MM.1S (cell line): ENCODE measurements at regions not wholly inside any gene's neighbourhood (a gene's known extent, or its start where the extent isn't known, plus 50 kb on each side); places are given as distances from the start of the nearest gene placed in this dataset.

Source experiments
- DNase-seq: peaks from one replicate; pipeline ENCODE4 v3.0.0-alpha.2; 2015
- H2AFZ ChIP-seq: fragments of 300-600 bp; sonication (generic); 2 replicates; pipeline ENCODE4 v1.6.0; 2016; ENCODE audit warnings: antibody characterized with exemption, low read length
- H3F3A ChIP-seq: fragments of 300-600 bp; sonication (generic); 2 replicates; pipeline ENCODE4 v1.6.1; 2016; ENCODE audit warnings: mild to moderate bottlenecking, antibody characterized with exemption, low read length, moderate library complexity, mixed read lengths; ENCODE audit not compliant: insufficient read depth
- H3K27ac ChIP-seq: fragments of 300-600 bp; sonication (generic); 2 replicates; pipeline ENCODE4 v1.5.1; 2016; ENCODE audit warnings: mild to moderate bottlenecking, low read length
- H3K27me3 ChIP-seq: fragments of 300-600 bp; sonication (generic); replicated peaks from 2 replicates; pipeline ENCODE4 v1.6.0; 2016; ENCODE audit warnings: low read length; ENCODE audit not compliant: insufficient read depth
- H3K36me3 ChIP-seq: fragments of 300-600 bp; sonication (generic); replicated peaks from 2 replicates; pipeline ENCODE4 v1.6.1; 2016; ENCODE audit warnings: mild to moderate bottlenecking, low read length, mixed read lengths; ENCODE audit not compliant: insufficient read depth
- H3K4me1 ChIP-seq: fragments of 300-600 bp; sonication (generic); 2 replicates; pipeline ENCODE4 v1.6.1; 2016; ENCODE audit warnings: low read length, mixed read lengths
- H3K4me2 ChIP-seq: fragments of 300-600 bp; sonication (generic); 2 replicates; pipeline ENCODE4 v1.6.0; 2016; ENCODE audit warnings: low read depth, low read length
- H3K4me3 ChIP-seq: fragments of 300-600 bp; sonication (generic); 2 replicates; pipeline ENCODE4 v1.5.1; 2016; ENCODE audit warnings: low read length, mixed read lengths
- H3K79me2 ChIP-seq: fragments of 300-600 bp; sonication (generic); 2 replicates; pipeline ENCODE4 v1.6.1; 2016; ENCODE audit warnings: mixed run types, low read length, mixed read lengths
- H3K9ac ChIP-seq: fragments of 300-600 bp; sonication (generic); 2 replicates; pipeline ENCODE4 v1.6.1; 2016; ENCODE audit warnings: low read length, mixed read lengths
- H3K9me2 ChIP-seq: fragments of 300-600 bp; sonication (generic); replicated peaks from 2 replicates; pipeline ENCODE4 v1.6.1; 2016; ENCODE audit warnings: mild to moderate bottlenecking, low read length, mixed read lengths; ENCODE audit not compliant: insufficient read depth
- H3K9me3 ChIP-seq: fragments of 300-600 bp; sonication (generic); replicated peaks from 2 replicates; pipeline ENCODE4 v1.6.1; 2016; ENCODE audit warnings: mild to moderate bottlenecking, low read length, mixed read lengths; ENCODE audit not compliant: insufficient read depth
- H4K20me1 ChIP-seq: fragments of 300-600 bp; sonication (generic); 2 replicates; pipeline ENCODE4 v1.6.1; 2016; ENCODE audit warnings: mild to moderate bottlenecking, low read length, moderate library complexity, mixed read lengths; ENCODE audit not compliant: insufficient read depth
- EZH2 ChIP-seq: fragments of 300-600 bp; sonication (generic); optimal IDR thresholded peaks from 2 replicates; pipeline ENCODE3; 2017; ENCODE audit warnings: low read depth, mild to moderate bottlenecking, antibody characterized with exemption, low read length, mixed read lengths
- EZH2phosphoT487 ChIP-seq: fragments of 300-600 bp; sonication (generic); IDR thresholded peaks from 2 replicates; pipeline ENCODE4 v1.6.1; 2018; ENCODE audit warnings: antibody characterized with exemption, low read length
- TF ChIP-seq, protein P1 (sequence below): fragments of 300-600 bp; sonication (generic); IDR thresholded peaks from 2 replicates; pipeline ENCODE4 v1.5.1; 2016; ENCODE audit warnings: antibody characterized with exemption, low read length, mixed read lengths

DNA sequence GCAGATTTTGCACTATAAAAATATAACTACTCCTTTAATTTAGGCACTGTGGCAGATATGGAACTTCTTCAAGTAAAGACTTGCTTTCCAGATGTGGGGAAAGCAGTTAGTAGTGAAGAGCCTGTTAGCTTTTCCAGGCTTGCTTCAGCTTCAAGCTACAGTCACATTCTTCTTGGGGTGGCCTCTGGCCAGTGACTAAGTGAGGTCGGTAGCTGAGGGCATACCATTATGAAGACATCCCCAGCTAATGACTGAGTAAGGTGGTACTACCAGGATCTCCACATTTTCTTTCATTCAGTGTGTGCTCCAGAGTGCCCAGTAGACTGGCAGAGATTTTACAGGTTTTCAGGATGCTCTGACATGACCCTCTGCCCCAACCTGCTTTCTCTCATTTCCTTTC, 167.1 kb upstream of the KIF2B start:
- no peak overlapping the region for H3K27ac ChIP-seq
- no peak overlapping the region for H2AFZ ChIP-seq
- no peaks in the 10 kb centered on the region for H3K27me3 ChIP-seq
- no peak overlapping the region for H3K4me3 ChIP-seq
- TF ChIP-seq, protein P1, sequence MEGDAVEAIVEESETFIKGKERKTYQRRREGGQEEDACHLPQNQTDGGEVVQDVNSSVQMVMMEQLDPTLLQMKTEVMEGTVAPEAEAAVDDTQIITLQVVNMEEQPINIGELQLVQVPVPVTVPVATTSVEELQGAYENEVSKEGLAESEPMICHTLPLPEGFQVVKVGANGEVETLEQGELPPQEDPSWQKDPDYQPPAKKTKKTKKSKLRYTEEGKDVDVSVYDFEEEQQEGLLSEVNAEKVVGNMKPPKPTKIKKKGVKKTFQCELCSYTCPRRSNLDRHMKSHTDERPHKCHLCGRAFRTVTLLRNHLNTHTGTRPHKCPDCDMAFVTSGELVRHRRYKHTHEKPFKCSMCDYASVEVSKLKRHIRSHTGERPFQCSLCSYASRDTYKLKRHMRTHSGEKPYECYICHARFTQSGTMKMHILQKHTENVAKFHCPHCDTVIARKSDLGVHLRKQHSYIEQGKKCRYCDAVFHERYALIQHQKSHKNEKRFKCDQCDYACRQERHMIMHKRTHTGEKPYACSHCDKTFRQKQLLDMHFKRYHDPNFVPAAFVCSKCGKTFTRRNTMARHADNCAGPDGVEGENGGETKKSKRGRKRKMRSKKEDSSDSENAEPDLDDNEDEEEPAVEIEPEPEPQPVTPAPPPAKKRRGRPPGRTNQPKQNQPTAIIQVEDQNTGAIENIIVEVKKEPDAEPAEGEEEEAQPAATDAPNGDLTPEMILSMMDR = no peak
- no peak for TF ChIP-seq EZH2
- no peak overlapping the region for H3K9ac ChIP-seq
- DNase-seq = no peak
- H3K36me3 ChIP-seq = no peaks in the 10 kb centered on the region
- no peak overlapping the region for H3K4me2 ChIP-seq
- H3K79me2 ChIP-seq = no peaks in the 10 kb centered on the region
- no peaks in the 10 kb centered on the region for H4K20me1 ChIP-seq
- H3K9me2 ChIP-seq = no peaks in the 10 kb centered on the region
- no peaks in the 10 kb centered on the region for H3F3A ChIP-seq
- H3K4me1 ChIP-seq = no peaks in the 10 kb centered on the region
- H3K9me3 ChIP-seq = no peaks in the 10 kb centered on the region

DNA sequence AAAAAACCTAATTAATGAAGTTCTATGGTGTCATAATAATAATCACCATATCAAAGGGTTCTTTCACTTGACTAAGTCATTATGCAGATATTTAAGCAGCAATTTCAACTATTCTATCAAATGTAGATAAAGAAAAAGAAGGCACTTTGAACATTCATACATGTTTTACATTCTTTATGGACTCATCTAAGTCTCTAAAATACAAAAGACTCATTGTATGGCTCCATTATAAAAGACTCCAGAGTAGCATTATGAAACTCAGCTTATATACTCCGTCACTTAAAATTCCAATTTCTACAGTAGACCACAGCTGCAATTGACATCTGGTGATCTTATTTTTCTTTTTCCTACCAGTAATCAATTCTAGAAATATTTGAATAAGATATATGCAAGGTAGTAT, 173.5 kb upstream of the KIF2B start:
- H3K79me2 ChIP-seq = no peaks in the 10 kb centered on the region
- H4K20me1 ChIP-seq = no peaks in the 10 kb centered on the region
- H3K36me3 ChIP-seq = no peaks in the 10 kb centered on the region
- no peak overlapping the region for H2AFZ ChIP-seq
- H3K9me3 ChIP-seq = no peaks in the 10 kb centered on the region
- no peak overlapping the region for H3K27ac ChIP-seq
- no peaks in the 10 kb centered on the region for H3F3A ChIP-seq
- no peak overlapping the region for H3K9ac ChIP-seq
- no peak overlapping the region for H3K4me2 ChIP-seq
- H3K4me3 ChIP-seq = no peak overlapping the region
- no peaks in the 10 kb centered on the region for H3K27me3 ChIP-seq
- no peak for TF ChIP-seq EZH2phosphoT487
- TF ChIP-seq EZH2 = no peak
- TF ChIP-seq, protein P1 = no peak
- no peak for DNase-seq
- no peaks in the 10 kb centered on the region for H3K9me2 ChIP-seq
- no peaks in the 10 kb centered on the region for H3K4me1 ChIP-seq

DNA sequence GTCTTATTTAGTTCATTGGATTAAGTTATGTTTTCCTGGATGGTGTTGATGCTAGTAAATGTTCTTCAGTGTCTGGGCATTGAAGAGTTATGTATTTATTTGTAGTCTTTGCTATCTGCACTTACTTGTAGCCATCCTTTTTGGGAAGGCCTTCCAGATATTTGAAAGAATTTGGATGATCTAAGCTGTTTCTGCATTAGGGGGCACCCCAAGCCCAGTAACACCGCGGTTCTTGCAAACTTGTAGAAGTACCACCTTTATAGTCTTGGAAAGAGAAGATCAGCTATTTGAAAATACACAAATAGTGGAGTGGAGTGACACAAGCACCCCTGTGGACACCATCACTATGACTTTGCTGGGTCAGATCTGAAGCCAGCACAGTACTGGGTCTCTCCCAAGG, 175.9 kb upstream of the KIF2B start:
- H3K27ac ChIP-seq = no peak overlapping the region
- no peaks in the 10 kb centered on the region for H3K9me3 ChIP-seq
- no peak overlapping the region for H3K4me2 ChIP-seq
- DNase-seq = no peak
- H4K20me1 ChIP-seq = no peaks in the 10 kb centered on the region
- no peaks in the 10 kb centered on the region for H3K9me2 ChIP-seq
- H3K4me1 ChIP-seq = no peaks in the 10 kb centered on the region
- no peaks in the 10 kb centered on the region for H3K36me3 ChIP-seq
- H3K27me3 ChIP-seq = no peaks in the 10 kb centered on the region
- H3K9ac ChIP-seq = no peak overlapping the region
- H2AFZ ChIP-seq = no peak overlapping the region
- TF ChIP-seq EZH2 (no peak), EZH2phosphoT487 (no peak)
- TF ChIP-seq, protein P1 = no peak
- H3F3A ChIP-seq = no peaks in the 10 kb centered on the region
- H3K4me3 ChIP-seq = no peak overlapping the region
- H3K79me2 ChIP-seq = no peaks in the 10 kb centered on the region

DNA sequence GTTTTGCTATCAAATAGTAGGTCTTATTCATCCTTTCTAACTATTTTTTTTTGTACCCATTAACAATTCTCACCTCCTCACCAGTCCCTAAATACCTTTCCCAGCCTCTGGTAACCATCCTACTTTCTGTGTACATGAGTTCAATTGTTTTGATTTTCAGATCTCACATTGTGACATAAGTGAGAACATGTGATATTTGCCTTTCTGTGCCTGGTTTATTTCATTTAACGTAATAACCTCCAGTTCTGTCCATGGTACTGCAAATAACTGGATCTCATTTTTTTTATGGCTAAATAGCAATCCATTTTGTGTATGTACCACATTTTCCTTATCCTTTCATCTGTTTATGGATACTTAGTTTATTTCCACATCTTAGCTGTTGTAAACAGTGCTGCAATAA, 181.9 kb upstream of the KIF2B start:
- no peaks in the 10 kb centered on the region for H3K9me2 ChIP-seq
- no peak for DNase-seq
- H2AFZ ChIP-seq = no peak overlapping the region
- no peak overlapping the region for H3K9ac ChIP-seq
- H3K27me3 ChIP-seq = no peaks in the 10 kb centered on the region
- no peaks in the 10 kb centered on the region for H4K20me1 ChIP-seq
- H3K36me3 ChIP-seq = no peaks in the 10 kb centered on the region
- H3F3A ChIP-seq = no peaks in the 10 kb centered on the region
- H3K79me2 ChIP-seq = no peaks in the 10 kb centered on the region
- no peak overlapping the region for H3K4me3 ChIP-seq
- H3K27ac ChIP-seq = no peak overlapping the region
- TF ChIP-seq EZH2 (no peak), EZH2phosphoT487 (no peak)
- TF ChIP-seq, protein P1 = no peak
- no peak overlapping the region for H3K4me2 ChIP-seq
- H3K9me3 ChIP-seq = no peaks in the 10 kb centered on the region
- H3K4me1 ChIP-seq = no peaks in the 10 kb centered on the region
